Neural progenitor cell (in vitro differentiated cells): ENCODE measurements at regions not wholly inside any gene's neighbourhood (a gene's known extent, or its start where the extent isn't known, plus 50 kb on each side); places are given as distances from the start of the nearest gene placed in this dataset.

Experiments used
- CTCF ChIP-seq: fragments of 200-600 bp; sonication (generic); IDR thresholded peaks from 2 replicates; pipeline ENCODE4 v1.5.1; 2017; ENCODE audit warnings: antibody characterized with exemption, mild to moderate bottlenecking
- EZH2 ChIP-seq: fragments of 200-600 bp; sonication (generic); IDR thresholded peaks from 2 replicates; pipeline ENCODE4 v1.6.1; 2017; ENCODE audit warnings: antibody characterized with exemption, mild to moderate bottlenecking, moderate library complexity

GRCh38 chr14:101333335-101334280 is 227.7 kb upstream of the DIO3 start:
- no peak for TF ChIP-seq CTCF
- TF ChIP-seq EZH2: no peak
